D721Med (cell line): ENCODE measurements at regions not wholly inside any gene's neighbourhood (a gene's known extent, or its start where the extent isn't known, plus 50 kb on each side); places are given as distances from the start of the nearest gene placed in this dataset.

Source experiments
- DNase-seq: peaks from one replicate; pipeline ENCODE4 v3.0.0; 2011; ENCODE audit warnings: low spot score; ENCODE audit not compliant: insufficient read length
- FAIRE-seq: peaks from 2 replicates; lab custom pipeline; 2011; peaks lifted over from hg19 to GRCh38; lab: Jason Lieb, UNC
- TF ChIP-seq, protein P1 (sequence below): IDR thresholded peaks from 2 replicates; pipeline ENCODE4 v1.5.1; 2012; ENCODE audit warnings: mild to moderate bottlenecking, control low read depth; ENCODE audit not compliant: insufficient read depth; ENCODE audit errors: missing control alignments

DNA sequence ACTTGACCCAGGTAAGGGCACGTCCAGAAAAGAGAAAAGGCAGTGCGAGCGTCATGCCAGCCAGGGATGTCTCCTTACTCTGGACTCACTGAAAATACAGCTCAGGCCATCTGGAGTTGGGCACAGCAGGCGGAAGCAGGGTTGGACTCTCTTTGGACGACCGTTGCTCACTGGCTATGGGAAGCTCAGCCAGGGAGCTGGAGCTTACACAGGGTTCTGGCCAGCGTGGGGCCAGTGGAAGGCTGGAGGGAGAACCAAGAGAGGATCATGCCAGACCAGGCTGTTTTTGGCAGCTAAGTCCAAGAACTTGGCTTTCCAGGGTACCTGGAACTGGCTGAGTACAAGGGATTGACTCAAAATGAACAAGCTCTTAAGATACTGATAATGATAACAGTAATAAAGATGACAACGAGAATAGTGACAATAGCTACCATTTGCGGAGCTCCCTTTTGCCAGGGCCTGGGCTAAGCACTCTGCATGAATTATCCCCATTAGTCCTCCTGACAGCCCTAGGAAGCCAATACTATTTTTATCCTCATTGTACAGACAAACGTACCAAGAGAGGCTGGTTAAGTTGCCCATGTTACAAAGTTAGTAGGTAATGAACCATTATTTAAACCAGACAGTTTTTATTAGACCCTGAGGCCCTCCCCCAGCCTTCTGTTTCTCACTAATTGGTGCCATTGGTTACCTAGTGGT, 177.6 kb downstream of the PTPN20 start:
- TF ChIP-seq, protein P1, sequence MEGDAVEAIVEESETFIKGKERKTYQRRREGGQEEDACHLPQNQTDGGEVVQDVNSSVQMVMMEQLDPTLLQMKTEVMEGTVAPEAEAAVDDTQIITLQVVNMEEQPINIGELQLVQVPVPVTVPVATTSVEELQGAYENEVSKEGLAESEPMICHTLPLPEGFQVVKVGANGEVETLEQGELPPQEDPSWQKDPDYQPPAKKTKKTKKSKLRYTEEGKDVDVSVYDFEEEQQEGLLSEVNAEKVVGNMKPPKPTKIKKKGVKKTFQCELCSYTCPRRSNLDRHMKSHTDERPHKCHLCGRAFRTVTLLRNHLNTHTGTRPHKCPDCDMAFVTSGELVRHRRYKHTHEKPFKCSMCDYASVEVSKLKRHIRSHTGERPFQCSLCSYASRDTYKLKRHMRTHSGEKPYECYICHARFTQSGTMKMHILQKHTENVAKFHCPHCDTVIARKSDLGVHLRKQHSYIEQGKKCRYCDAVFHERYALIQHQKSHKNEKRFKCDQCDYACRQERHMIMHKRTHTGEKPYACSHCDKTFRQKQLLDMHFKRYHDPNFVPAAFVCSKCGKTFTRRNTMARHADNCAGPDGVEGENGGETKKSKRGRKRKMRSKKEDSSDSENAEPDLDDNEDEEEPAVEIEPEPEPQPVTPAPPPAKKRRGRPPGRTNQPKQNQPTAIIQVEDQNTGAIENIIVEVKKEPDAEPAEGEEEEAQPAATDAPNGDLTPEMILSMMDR: no peak
- FAIRE-seq: no peak
- DNase-seq: no peak

DNA sequence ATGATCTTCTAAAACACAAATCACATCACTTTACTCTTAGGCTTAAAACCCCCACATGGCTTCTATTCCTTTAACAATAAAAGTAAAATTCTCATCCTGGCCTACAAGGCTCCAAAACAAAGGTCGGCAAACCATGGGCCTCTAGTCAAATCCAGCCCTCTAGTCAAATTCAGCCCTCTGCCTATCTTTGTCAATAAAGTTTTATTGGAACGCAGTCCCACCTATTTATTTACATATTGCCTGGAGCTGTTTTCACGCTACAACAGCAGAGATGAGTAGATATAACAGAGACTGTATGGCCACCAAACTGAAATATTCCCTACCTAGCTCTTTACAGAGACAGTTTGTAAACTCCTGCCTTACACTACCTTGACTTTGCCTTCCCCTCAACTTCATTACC, 178.8 kb downstream of the PTPN20 start:
- FAIRE-seq: no peak
- no peak for DNase-seq
- TF ChIP-seq, protein P1: no peak

DNA sequence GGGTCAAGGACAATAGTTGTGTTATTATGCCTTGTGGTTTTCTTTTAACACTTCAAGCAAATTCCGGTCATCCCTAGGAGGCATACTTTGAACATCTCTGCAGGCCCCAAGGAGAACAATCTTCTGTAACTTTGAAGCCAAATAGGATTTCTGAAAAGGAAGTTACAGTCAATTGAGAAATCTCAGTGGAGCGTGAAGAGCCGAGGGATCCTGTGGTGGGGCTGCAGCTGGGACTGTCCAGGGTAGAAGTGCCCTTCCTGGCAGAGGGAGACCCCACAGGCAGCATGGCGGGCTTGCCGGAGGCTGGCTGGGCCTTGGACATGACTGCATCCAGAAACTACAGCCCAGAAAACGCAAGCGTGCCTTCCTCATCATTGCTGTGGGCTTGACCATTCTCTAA, 179.7 kb downstream of the PTPN20 start:
- TF ChIP-seq, protein P1: no peak
- DNase-seq (no peak), FAIRE-seq (no peak)

DNA sequence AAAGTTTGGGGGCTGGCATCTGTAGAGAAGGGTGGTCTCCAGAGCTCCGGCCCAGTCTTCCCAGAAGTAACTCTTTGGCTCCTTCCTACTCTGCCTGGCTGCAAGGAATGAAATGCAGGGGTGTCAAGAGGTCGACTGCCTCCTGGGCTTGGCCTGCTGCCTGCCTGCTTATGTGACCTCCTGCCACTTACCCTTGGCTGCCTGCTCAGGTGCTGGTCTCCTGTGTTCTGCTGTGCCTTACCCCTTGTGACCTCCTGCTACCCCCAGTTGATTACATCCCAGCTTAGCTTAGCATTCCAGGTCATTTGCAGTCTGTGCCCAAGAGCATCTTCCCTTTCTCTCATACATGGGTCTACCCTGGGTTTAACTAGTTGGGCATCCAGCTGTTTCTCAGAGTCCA, 180.2 kb downstream of the PTPN20 start:
- TF ChIP-seq, protein P1: no peak
- no peak for FAIRE-seq

DNA sequence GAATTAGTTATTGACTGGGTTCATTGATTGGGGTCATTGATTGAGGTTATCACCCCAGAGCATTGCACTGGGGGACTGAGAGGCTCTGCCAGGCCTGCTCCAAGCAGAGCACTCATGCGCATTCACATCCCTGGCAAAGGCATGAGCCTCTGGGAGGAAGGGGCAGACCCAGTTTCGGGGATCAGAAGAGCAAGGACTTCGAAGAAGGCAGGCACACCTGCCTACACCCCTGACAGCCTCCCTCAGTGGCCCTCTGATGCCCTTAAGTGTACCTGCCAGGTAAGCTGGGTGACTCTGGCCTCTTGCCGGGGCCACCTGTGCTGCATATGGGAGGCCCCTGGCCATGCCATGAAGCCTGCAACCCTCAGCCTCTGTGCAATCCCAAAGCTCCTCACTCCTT, 181.1 kb downstream of the PTPN20 start:
- DNase-seq (no peak), FAIRE-seq (no peak)
- TF ChIP-seq, protein P1: no peak

More for the DNA sequence above, 180.2 kb downstream of the PTPN20 start:
- DNase-seq: no peak

DNA sequence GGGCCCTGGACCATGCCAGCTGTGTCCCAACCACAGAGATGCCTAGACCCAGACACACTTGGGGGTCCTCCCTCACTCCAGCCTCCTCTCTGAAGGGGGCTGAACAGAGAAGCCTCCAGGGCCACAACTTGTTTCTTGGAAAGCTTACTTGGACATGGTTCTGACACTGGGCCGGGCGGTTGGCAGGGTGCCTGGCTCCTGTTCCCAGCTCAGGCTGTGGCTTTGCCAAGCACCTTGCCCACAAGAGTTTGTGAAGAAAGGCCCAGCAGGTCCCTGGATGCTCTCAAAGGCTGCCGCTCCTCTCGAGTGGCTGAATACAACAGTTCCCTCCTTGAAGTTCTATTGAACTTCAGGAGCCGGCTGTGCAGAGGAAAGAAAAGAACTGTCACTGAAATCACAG, 181.6 kb downstream of the PTPN20 start:
- FAIRE-seq: no peak
- DNase-seq: no peak
- TF ChIP-seq, protein P1: no peak

DNA sequence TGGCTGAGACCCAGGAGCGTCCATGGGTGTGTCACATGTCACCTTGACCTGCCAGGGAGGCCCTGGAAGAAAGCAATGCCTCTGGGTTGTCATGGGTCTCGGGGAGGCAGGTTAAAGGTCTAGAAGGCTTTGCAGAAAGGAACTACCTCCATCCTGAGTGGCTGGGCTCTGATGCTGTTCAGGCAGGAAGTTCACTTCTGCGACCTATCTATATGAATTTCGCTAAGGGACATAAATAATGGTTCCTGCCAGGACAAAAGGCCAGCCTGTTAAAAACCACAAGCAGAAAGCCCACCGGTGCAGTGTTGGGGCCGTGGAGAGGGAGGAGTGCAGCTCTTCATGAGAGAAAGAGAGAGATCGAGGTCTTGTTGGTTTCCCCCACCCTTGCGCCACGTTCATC, 182.9 kb downstream of the PTPN20 start:
- DNase-seq (no peak), FAIRE-seq (no peak)
- TF ChIP-seq, protein P1: no peak
